Neural progenitor cell (in vitro differentiated cells): ENCODE measurements at regions not wholly inside any gene's neighbourhood (a gene's known extent, or its start where the extent isn't known, plus 50 kb on each side); places are given as distances from the start of the nearest gene placed in this dataset.

Experiments used
- DNase-seq: peaks from one replicate; pipeline ENCODE4 v3.0.0-alpha.2; 2016; ENCODE audit warnings: low spot score
- H2AFZ ChIP-seq: fragments of 200-600 bp; sonication (generic); replicated peaks from 2 replicates; pipeline ENCODE4 v1.6.1; 2016; ENCODE audit warnings: antibody characterized with exemption
- H3F3A ChIP-seq: fragments of 200-600 bp; sonication (generic); 2 replicates; pipeline ENCODE4 v1.6.1; 2016; ENCODE audit warnings: antibody characterized with exemption, low read depth
- H3K27ac ChIP-seq: fragments of 200-600 bp; sonication (generic); 2 replicates; pipeline ENCODE4 v1.5.1; 2016; ENCODE audit warnings: mild to moderate bottlenecking
- H3K27me3 ChIP-seq: fragments of 200-600 bp; sonication (generic); 2 replicates; pipeline ENCODE4 v1.6.1; 2016; ENCODE audit warnings: mild to moderate bottlenecking, moderate library complexity
- H3K36me3 ChIP-seq: fragments of 200-600 bp; sonication (generic); 2 replicates; pipeline ENCODE4 v1.5.1; 2016
- H3K4me1 ChIP-seq: fragments of 200-600 bp; sonication (generic); 2 replicates; pipeline ENCODE4 v1.6.1; 2016; ENCODE audit warnings: mixed run types
- H3K4me2 ChIP-seq: fragments of 200-600 bp; sonication (generic); 2 replicates; pipeline ENCODE4 v1.6.1; 2016
- H3K4me3 ChIP-seq: fragments of 200-600 bp; sonication (generic); 2 replicates; pipeline ENCODE4 v1.5.1; 2016
- H3K79me2 ChIP-seq: fragments of 200-600 bp; sonication (generic); 2 replicates; pipeline ENCODE4 v1.6.1; 2016; ENCODE audit warnings: low read depth
- H3K9ac ChIP-seq: fragments of 200-600 bp; sonication (generic); 2 replicates; pipeline ENCODE4 v1.6.1; 2016
- H3K9me3 ChIP-seq: fragments of 200-600 bp; sonication (generic); 2 replicates; pipeline ENCODE4 v1.5.1; 2016; ENCODE audit warnings: low read depth
- H4K20me1 ChIP-seq: fragments of 200-600 bp; sonication (generic); 2 replicates; pipeline ENCODE4 v1.6.1; 2016; ENCODE audit warnings: low read depth
- H3K27ac Mint-ChIP-seq: 3 replicates; pipeline ENCODE4 v1.8.0; 2021; ENCODE audit warnings: mixed read lengths
- H3K27me3 Mint-ChIP-seq: 2 replicates; pipeline ENCODE4 v1.8.0; 2022; ENCODE audit warnings: low read depth, mild to moderate bottlenecking, inconsistent platforms, moderate library complexity, mixed read lengths; ENCODE audit not compliant: insufficient read depth
- H3K36me3 Mint-ChIP-seq: 3 replicates; pipeline ENCODE4 v1.8.0; 2021; ENCODE audit warnings: mixed read lengths
- H3K4me1 Mint-ChIP-seq: 3 replicates; pipeline ENCODE4 v1.8.0; 2021; ENCODE audit warnings: mixed read lengths
- H3K4me3 Mint-ChIP-seq: 3 replicates; pipeline ENCODE4 v1.8.0; 2021; ENCODE audit warnings: mild to moderate bottlenecking, moderate library complexity, mixed read lengths
- H3K9me3 Mint-ChIP-seq: 3 replicates; pipeline ENCODE4 v1.8.0; 2020; ENCODE audit warnings: mixed read lengths
- EZH2 ChIP-seq: fragments of 200-600 bp; sonication (generic); IDR thresholded peaks from 2 replicates; pipeline ENCODE4 v1.6.1; 2017; ENCODE audit warnings: antibody characterized with exemption, mild to moderate bottlenecking, moderate library complexity
- EZH2phosphoT487 ChIP-seq: fragments of 200-600 bp; sonication (generic); IDR thresholded peaks from 2 replicates; pipeline ENCODE4 v1.6.1; 2017; ENCODE audit warnings: antibody characterized with exemption
- TF ChIP-seq, protein P1 (sequence below): fragments of 200-600 bp; sonication (generic); IDR thresholded peaks from 2 replicates; pipeline ENCODE4 v1.5.1; 2017; ENCODE audit warnings: antibody characterized with exemption, mild to moderate bottlenecking

DNA sequence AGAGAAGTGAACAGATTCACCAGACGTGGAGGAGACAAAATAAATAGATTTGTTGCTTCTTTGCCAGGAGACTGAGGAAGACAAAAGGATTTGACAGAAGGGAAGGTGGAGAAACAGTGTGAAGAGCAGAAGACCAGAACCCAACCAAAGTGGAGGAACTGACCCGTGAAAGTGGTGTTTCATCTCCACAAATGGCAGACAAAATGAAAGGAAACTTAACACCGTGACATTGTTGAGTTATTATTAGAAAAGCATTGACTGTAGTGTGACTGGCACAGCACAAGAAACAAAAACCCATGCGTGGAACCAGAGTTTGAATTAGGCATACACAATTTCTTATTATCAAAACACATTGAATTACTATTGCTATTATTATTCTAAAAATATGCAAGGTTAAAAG is 518.1 kb downstream of the TMEM121 start:
- H3K36me3 ChIP-seq = no peaks in the 10 kb centered on the region
- H3K4me1 ChIP-seq = no peaks in the 10 kb centered on the region
- no peak overlapping the region for H2AFZ ChIP-seq
- Mint-ChIP-seq H3K4me1 (no peaks in the 10 kb centered on the region), H3K4me3 (no peak overlapping the region), H3K36me3 (no peaks in the 10 kb centered on the region), H3K27ac (no peak overlapping the region), H3K27me3 (peaks cover 4% of the 10 kb centered on the region), H3K9me3 (peaks cover 38% of the 10 kb centered on the region)
- H3K79me2 ChIP-seq = no peaks in the 10 kb centered on the region
- H3K4me3 ChIP-seq = no peak overlapping the region
- no peaks in the 10 kb centered on the region for H4K20me1 ChIP-seq
- peaks cover 20% of the 10 kb centered on the region for H3K9me3 ChIP-seq
- DNase-seq = no peak
- TF ChIP-seq, protein P1, sequence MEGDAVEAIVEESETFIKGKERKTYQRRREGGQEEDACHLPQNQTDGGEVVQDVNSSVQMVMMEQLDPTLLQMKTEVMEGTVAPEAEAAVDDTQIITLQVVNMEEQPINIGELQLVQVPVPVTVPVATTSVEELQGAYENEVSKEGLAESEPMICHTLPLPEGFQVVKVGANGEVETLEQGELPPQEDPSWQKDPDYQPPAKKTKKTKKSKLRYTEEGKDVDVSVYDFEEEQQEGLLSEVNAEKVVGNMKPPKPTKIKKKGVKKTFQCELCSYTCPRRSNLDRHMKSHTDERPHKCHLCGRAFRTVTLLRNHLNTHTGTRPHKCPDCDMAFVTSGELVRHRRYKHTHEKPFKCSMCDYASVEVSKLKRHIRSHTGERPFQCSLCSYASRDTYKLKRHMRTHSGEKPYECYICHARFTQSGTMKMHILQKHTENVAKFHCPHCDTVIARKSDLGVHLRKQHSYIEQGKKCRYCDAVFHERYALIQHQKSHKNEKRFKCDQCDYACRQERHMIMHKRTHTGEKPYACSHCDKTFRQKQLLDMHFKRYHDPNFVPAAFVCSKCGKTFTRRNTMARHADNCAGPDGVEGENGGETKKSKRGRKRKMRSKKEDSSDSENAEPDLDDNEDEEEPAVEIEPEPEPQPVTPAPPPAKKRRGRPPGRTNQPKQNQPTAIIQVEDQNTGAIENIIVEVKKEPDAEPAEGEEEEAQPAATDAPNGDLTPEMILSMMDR = no peak
- no peak for TF ChIP-seq EZH2phosphoT487
- TF ChIP-seq EZH2 = no peak
- H3K9ac ChIP-seq = no peak overlapping the region
- H3F3A ChIP-seq = no peaks in the 10 kb centered on the region
- H3K27me3 ChIP-seq = no peaks in the 10 kb centered on the region
- H3K4me2 ChIP-seq = no peak overlapping the region
- no peak overlapping the region for H3K27ac ChIP-seq

DNA sequence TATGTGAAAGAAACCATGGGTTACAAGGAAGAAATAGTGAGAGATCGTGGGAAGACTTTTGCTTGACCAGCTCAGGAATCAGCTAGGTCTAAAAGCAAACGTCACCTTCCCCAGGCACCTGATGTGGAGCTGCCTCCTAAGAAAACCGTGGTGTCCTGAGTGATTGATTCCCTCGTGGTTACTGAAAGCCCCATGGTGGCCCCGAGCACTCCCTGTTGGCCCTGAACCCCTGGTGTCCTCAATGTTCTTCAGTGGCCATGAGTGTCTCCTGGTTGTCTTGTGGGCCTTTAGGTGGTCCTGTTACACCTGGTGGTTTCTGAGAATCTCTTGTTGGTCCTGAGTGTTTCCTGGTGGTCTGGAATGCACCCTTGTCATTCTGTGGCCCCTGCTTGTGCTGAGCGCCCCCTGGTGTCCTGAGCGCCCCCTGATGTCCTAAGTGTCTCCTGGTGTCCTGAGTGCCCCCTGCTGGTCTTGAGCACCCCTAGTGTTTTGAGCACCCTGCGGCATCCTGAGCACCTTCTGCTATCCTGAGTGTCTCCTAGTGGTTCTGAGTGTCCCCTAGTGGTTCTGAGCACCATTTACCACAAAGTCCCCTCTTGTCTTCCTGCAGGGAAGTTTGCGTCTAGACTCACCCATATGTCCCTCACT is 518.7 kb downstream of the TMEM121 start:
- Histone ChIP-seq H3K4me1 (no peaks in the 10 kb centered on the region), H3K4me3 (no peak overlapping the region), H3K27ac (no peak overlapping the region), H4K20me1 (no peaks in the 10 kb centered on the region), H3F3A (no peaks in the 10 kb centered on the region), H3K4me2 (no peak overlapping the region), H3K9me3 (peaks cover 14% of the 10 kb centered on the region), H3K79me2 (no peaks in the 10 kb centered on the region), H3K36me3 (no peaks in the 10 kb centered on the region), H2AFZ (no peak overlapping the region), H3K27me3 (no peaks in the 10 kb centered on the region), H3K9ac (no peak overlapping the region)
- no peaks in the 10 kb centered on the region for H3K4me1 Mint-ChIP-seq
- peaks cover 39% of the 10 kb centered on the region for H3K9me3 Mint-ChIP-seq
- H3K36me3 Mint-ChIP-seq = no peaks in the 10 kb centered on the region
- DNase-seq = no peak
- H3K4me3 Mint-ChIP-seq = no peak overlapping the region
- H3K27ac Mint-ChIP-seq = no peak overlapping the region
- TF ChIP-seq, protein P1 = no peak
- TF ChIP-seq EZH2 (no peak), EZH2phosphoT487 (no peak)
- H3K27me3 Mint-ChIP-seq = peaks cover 4% of the 10 kb centered on the region

DNA sequence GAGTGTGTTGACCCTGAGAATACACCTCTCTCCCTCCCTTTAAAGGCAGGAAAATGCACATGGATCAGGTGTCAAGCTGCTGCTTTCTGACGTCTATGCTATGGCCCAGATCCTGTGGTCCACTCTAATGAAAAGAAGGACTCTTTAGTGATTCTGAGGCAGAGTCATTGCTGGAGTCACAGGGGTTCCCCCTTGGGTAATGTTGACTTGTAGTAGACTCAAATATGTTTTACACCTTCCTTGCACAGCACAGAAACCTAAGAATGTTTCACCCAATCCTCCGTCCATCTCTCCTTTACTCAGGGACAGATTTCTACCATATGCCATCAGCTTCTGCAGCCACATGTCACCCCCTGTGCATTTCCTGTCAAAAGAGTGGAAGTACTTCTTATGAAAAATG is 525.4 kb downstream of the TMEM121 start:
- H3K9ac ChIP-seq = no peak overlapping the region
- no peaks in the 10 kb centered on the region for H3K27me3 ChIP-seq
- peaks cover 15% of the 10 kb centered on the region for H3K9me3 ChIP-seq
- TF ChIP-seq EZH2phosphoT487 (no peak), EZH2 (no peak)
- TF ChIP-seq, protein P1 = no peak
- no peak for DNase-seq
- no peak overlapping the region for H2AFZ ChIP-seq
- no peaks in the 10 kb centered on the region for H3K4me1 ChIP-seq
- no peak overlapping the region for H3K4me3 Mint-ChIP-seq
- no peaks in the 10 kb centered on the region for H4K20me1 ChIP-seq
- H3K27ac ChIP-seq = no peak overlapping the region
- no peak overlapping the region for H3K4me2 ChIP-seq
- H3K27ac Mint-ChIP-seq = no peak overlapping the region
- peaks cover 46% of the 10 kb centered on the region for H3K9me3 Mint-ChIP-seq
- no peaks in the 10 kb centered on the region for H3K79me2 ChIP-seq
- H3K4me3 ChIP-seq = no peak overlapping the region
- no peaks in the 10 kb centered on the region for H3F3A ChIP-seq
- H3K36me3 ChIP-seq = no peaks in the 10 kb centered on the region
- no peaks in the 10 kb centered on the region for H3K27me3 Mint-ChIP-seq
- H3K4me1 Mint-ChIP-seq = no peaks in the 10 kb centered on the region
- no peaks in the 10 kb centered on the region for H3K36me3 Mint-ChIP-seq
